MM.1S (cell line): ENCODE measurements at regions not wholly inside any gene's neighbourhood (a gene's known extent, or its start where the extent isn't known, plus 50 kb on each side); places are given as distances from the start of the nearest gene placed in this dataset.

Source experiments
- DNase-seq: peaks from one replicate; pipeline ENCODE4 v3.0.0-alpha.2; 2015
- H2AFZ ChIP-seq: fragments of 300-600 bp; sonication (generic); 2 replicates; pipeline ENCODE4 v1.6.0; 2016; ENCODE audit warnings: antibody characterized with exemption, low read length
- H3F3A ChIP-seq: fragments of 300-600 bp; sonication (generic); 2 replicates; pipeline ENCODE4 v1.6.1; 2016; ENCODE audit warnings: mild to moderate bottlenecking, antibody characterized with exemption, low read length, moderate library complexity, mixed read lengths; ENCODE audit not compliant: insufficient read depth
- H3K27ac ChIP-seq: fragments of 300-600 bp; sonication (generic); 2 replicates; pipeline ENCODE4 v1.5.1; 2016; ENCODE audit warnings: mild to moderate bottlenecking, low read length
- H3K27me3 ChIP-seq: fragments of 300-600 bp; sonication (generic); replicated peaks from 2 replicates; pipeline ENCODE4 v1.6.0; 2016; ENCODE audit warnings: low read length; ENCODE audit not compliant: insufficient read depth
- H3K36me3 ChIP-seq: fragments of 300-600 bp; sonication (generic); replicated peaks from 2 replicates; pipeline ENCODE4 v1.6.1; 2016; ENCODE audit warnings: mild to moderate bottlenecking, low read length, mixed read lengths; ENCODE audit not compliant: insufficient read depth
- H3K4me1 ChIP-seq: fragments of 300-600 bp; sonication (generic); 2 replicates; pipeline ENCODE4 v1.6.1; 2016; ENCODE audit warnings: low read length, mixed read lengths
- H3K4me2 ChIP-seq: fragments of 300-600 bp; sonication (generic); 2 replicates; pipeline ENCODE4 v1.6.0; 2016; ENCODE audit warnings: low read depth, low read length
- H3K4me3 ChIP-seq: fragments of 300-600 bp; sonication (generic); 2 replicates; pipeline ENCODE4 v1.5.1; 2016; ENCODE audit warnings: low read length, mixed read lengths
- H3K79me2 ChIP-seq: fragments of 300-600 bp; sonication (generic); 2 replicates; pipeline ENCODE4 v1.6.1; 2016; ENCODE audit warnings: mixed run types, low read length, mixed read lengths
- H3K9ac ChIP-seq: fragments of 300-600 bp; sonication (generic); 2 replicates; pipeline ENCODE4 v1.6.1; 2016; ENCODE audit warnings: low read length, mixed read lengths
- H3K9me2 ChIP-seq: fragments of 300-600 bp; sonication (generic); replicated peaks from 2 replicates; pipeline ENCODE4 v1.6.1; 2016; ENCODE audit warnings: mild to moderate bottlenecking, low read length, mixed read lengths; ENCODE audit not compliant: insufficient read depth
- H3K9me3 ChIP-seq: fragments of 300-600 bp; sonication (generic); replicated peaks from 2 replicates; pipeline ENCODE4 v1.6.1; 2016; ENCODE audit warnings: mild to moderate bottlenecking, low read length, mixed read lengths; ENCODE audit not compliant: insufficient read depth
- H4K20me1 ChIP-seq: fragments of 300-600 bp; sonication (generic); 2 replicates; pipeline ENCODE4 v1.6.1; 2016; ENCODE audit warnings: mild to moderate bottlenecking, low read length, moderate library complexity, mixed read lengths; ENCODE audit not compliant: insufficient read depth
- EZH2 ChIP-seq: fragments of 300-600 bp; sonication (generic); optimal IDR thresholded peaks from 2 replicates; pipeline ENCODE3; 2017; ENCODE audit warnings: low read depth, mild to moderate bottlenecking, antibody characterized with exemption, low read length, mixed read lengths
- EZH2phosphoT487 ChIP-seq: fragments of 300-600 bp; sonication (generic); IDR thresholded peaks from 2 replicates; pipeline ENCODE4 v1.6.1; 2018; ENCODE audit warnings: antibody characterized with exemption, low read length
- TF ChIP-seq, protein P1 (sequence below): fragments of 300-600 bp; sonication (generic); IDR thresholded peaks from 2 replicates; pipeline ENCODE4 v1.5.1; 2016; ENCODE audit warnings: antibody characterized with exemption, low read length, mixed read lengths

DNA sequence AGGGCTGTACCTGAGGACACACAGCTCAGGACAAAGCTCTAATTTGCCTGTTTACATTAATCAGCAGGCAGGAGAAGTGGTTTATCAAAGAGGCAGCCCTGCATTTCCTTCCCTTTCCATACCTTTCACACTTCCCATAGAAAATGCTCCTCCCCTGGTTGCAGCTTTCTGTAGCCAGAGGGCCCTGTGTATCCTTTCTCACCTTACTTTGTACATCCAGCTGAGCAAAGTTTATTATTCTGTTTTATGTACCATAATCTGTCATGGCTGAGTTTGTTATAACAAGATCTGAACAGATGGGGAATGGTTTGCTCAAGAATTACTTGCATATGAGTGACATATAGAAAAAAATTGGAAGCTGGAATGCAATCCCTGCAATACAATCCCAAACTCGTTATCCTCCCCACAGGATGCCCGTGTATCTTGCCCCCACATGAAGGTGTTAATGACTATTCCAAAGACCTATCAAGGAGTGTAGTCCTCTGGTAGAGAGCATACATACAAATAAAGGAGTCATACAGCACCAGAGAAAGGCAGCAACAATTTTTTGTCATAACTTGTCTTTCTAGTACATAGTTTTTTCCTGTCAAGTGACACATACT, 1025.8 kb upstream of the KLHL29 start:
- Histone ChIP-seq H3K79me2 (no peaks in the 10 kb centered on the region), H3K9me2 (no peaks in the 10 kb centered on the region), H3K27me3 (no peaks in the 10 kb centered on the region), H3K4me1 (no peaks in the 10 kb centered on the region), H3K9me3 (no peaks in the 10 kb centered on the region), H3K4me3 (no peak overlapping the region), H3F3A (no peaks in the 10 kb centered on the region), H4K20me1 (no peaks in the 10 kb centered on the region), H3K36me3 (no peaks in the 10 kb centered on the region), H3K9ac (no peak overlapping the region), H3K4me2 (no peak overlapping the region), H2AFZ (no peak overlapping the region), H3K27ac (no peak overlapping the region)
- no peak for DNase-seq
- no peak for TF ChIP-seq EZH2phosphoT487
- no peak for TF ChIP-seq EZH2
- TF ChIP-seq, protein P1, sequence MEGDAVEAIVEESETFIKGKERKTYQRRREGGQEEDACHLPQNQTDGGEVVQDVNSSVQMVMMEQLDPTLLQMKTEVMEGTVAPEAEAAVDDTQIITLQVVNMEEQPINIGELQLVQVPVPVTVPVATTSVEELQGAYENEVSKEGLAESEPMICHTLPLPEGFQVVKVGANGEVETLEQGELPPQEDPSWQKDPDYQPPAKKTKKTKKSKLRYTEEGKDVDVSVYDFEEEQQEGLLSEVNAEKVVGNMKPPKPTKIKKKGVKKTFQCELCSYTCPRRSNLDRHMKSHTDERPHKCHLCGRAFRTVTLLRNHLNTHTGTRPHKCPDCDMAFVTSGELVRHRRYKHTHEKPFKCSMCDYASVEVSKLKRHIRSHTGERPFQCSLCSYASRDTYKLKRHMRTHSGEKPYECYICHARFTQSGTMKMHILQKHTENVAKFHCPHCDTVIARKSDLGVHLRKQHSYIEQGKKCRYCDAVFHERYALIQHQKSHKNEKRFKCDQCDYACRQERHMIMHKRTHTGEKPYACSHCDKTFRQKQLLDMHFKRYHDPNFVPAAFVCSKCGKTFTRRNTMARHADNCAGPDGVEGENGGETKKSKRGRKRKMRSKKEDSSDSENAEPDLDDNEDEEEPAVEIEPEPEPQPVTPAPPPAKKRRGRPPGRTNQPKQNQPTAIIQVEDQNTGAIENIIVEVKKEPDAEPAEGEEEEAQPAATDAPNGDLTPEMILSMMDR: no peak

DNA sequence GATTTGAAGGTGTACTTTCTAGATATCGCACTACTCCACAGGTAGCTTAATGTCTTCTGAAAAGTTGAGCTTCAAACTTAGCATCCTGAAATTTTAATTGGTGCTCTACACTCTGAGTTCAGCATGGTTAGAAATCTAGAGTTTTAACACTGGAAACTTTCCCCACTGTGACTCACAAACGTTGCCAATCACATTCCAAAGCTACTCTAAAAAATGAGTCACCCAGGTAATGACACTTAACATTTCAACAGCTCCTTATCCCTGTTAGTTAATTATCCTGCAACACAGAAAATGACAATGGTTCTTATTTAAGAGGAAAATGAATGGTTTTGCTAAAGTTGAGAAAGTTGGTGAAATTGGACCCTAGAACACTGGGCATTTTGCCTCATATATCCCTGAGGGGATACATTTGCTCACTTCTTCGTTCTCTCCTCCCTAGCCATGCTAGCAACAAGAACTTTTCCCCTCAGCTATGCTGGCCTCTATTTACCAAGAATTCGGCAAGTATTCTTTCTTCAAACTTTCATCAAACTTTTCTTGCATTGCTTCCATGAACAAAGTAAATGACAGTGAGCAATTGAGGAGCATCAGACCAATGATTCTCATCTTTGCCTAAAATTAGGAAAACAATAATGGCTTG, 1024.1 kb upstream of the KLHL29 start:
- H3K9ac ChIP-seq: no peak overlapping the region
- H3K4me3 ChIP-seq: no peak overlapping the region
- no peak overlapping the region for H2AFZ ChIP-seq
- H4K20me1 ChIP-seq: no peaks in the 10 kb centered on the region
- TF ChIP-seq EZH2 (no peak), EZH2phosphoT487 (no peak)
- TF ChIP-seq, protein P1: no peak
- H3K27me3 ChIP-seq: no peaks in the 10 kb centered on the region
- no peak overlapping the region for H3K27ac ChIP-seq
- H3K4me1 ChIP-seq: no peaks in the 10 kb centered on the region
- no peaks in the 10 kb centered on the region for H3F3A ChIP-seq
- no peaks in the 10 kb centered on the region for H3K9me2 ChIP-seq
- H3K36me3 ChIP-seq: no peaks in the 10 kb centered on the region
- DNase-seq: no peak
- no peak overlapping the region for H3K4me2 ChIP-seq
- no peaks in the 10 kb centered on the region for H3K9me3 ChIP-seq
- no peaks in the 10 kb centered on the region for H3K79me2 ChIP-seq

DNA sequence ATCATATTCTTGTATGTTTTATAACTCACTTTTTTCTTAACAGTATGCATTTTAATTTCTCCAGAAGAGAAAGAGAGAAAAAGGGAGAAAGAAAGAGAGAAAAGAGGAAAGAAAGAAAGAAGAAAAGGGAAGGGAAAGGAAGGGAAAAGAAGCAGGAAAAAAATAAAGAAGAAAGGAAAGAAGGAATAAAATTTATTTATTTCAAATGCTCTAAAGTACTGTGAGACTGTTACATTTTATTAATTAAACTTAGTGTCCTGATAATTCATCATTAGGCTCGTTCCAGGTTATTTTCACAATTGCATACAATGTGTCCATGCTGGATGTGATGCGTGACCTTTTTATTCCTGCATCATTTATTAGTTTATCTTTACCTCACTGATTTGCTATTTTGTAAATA, 1023.4 kb upstream of the KLHL29 start:
- Histone ChIP-seq H2AFZ (no peak overlapping the region), H3K4me3 (no peak overlapping the region), H3K79me2 (no peaks in the 10 kb centered on the region), H3K36me3 (no peaks in the 10 kb centered on the region), H3K9ac (no peak overlapping the region), H3K9me3 (no peaks in the 10 kb centered on the region), H3K27me3 (no peaks in the 10 kb centered on the region), H4K20me1 (no peaks in the 10 kb centered on the region), H3K27ac (no peak overlapping the region), H3F3A (no peaks in the 10 kb centered on the region), H3K4me1 (no peaks in the 10 kb centered on the region), H3K9me2 (no peaks in the 10 kb centered on the region), H3K4me2 (no peak overlapping the region)
- DNase-seq: no peak
- TF ChIP-seq, protein P1: no peak
- TF ChIP-seq EZH2 (no peak), EZH2phosphoT487 (no peak)
